OCI-LY7 (cell line): ENCODE measurements at regions not wholly inside any gene's neighbourhood (a gene's known extent, or its start where the extent isn't known, plus 50 kb on each side); places are given as distances from the start of the nearest gene placed in this dataset.

Source experiments
- CTCF ChIP-seq: fragments of 200-600 bp; sonication (generic); conservative IDR thresholded peaks from 2 replicates; pipeline ENCODE4 v1.5.1; 2014; ENCODE audit warnings: mild to moderate bottlenecking, antibody characterized with exemption, low read length, moderate library complexity, mixed read lengths
- EZH2phosphoT487 ChIP-seq: fragments of 200-600 bp; sonication (generic); IDR thresholded peaks from 2 replicates; pipeline ENCODE4 v1.6.1; 2018; ENCODE audit warnings: low read depth, borderline replicate concordance, mild to moderate bottlenecking, mixed run types, antibody characterized with exemption, low read length, moderate library complexity, mixed read lengths

- TF ChIP-seq CTCF (no peak), EZH2phosphoT487 (no peak)
These were observed 240.2 kb downstream of the MN1 start for GRCh38 chr22:27561286-27561904.
